ENCODE measurements at regions not wholly inside any gene's neighbourhood (a gene's known extent, or its start where the extent isn't known, plus 50 kb on each side); places are given as distances from the start of the nearest gene placed in this dataset.
A peak's percentile ranks its signal among the peaks of the same experiment; 100 is the strongest.

GRCh38 chr17:70011750-70012149, 63.3 kb upstream of the KCNJ16 start:
- no peak for DNase-seq

- DNase-seq, result no peak
These were observed 61.1 kb upstream of the KCNJ16 start for GRCh38 chr17:70013911-70014310.

DNA sequence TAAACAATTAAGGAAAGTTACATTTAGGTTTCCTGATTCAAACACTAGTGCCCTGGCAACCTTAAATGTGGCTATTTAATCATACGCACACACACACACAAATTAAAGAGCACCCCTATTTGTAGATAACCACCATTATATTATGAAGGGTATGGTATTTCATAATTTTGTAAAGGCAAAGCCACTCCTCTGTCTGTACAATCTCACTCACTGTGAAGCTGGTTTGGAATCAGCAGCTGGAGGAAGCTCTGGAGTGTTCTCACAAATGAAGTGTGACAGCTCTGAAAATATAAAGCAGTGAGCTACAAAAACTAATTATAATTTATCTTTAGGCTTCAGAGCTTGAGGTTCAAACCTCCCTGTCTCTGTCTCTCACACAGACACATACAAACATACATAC, 57.9 kb upstream of the KCNJ16 start:
- no peak for DNase-seq

- no peak for DNase-seq
These were observed 57.1 kb upstream of the KCNJ16 start for GRCh38 chr17:70017941-70018340.

DNA sequence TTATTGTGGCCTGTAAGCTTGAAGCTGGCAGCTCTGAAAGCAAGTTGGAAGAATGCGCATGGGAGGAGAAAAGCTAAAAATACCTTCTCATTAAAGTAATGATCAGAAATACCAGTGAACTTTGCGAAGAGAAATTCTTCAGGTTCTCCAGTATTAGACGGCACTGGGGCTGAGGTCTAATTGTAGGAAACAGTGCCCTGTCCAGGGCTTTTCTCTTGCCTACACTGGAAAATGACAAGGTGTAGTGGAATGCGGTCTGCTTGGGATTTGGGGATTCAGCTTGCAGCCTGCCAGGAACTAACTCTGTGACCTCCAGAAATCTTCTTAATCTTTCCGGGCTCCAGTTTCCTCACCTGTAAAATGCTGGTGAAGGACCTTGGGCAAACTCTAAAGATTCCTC, 53.3 kb upstream of the KCNJ16 start:
- peak in 1 of 58 donors; percentile 2 for DNase-seq

DNA sequence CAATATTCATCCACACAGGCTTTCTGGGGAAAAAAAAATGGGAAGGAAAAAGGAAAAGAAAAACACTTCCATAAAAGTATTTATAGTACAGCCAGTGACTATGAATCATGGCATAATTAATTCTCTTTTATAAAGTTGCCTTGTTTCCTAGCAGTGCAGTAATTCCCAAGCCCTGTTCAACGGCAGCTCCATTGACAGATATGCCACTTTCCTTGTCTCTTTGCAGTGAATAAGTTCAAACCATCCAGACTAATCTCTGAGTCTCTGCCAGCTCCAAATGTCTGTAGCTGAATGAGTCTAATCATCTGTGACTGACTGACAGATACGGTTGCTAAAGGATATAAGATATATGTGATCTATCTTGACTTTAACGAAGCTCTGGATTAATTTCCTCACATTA, 52.9 kb upstream of the KCNJ16 start:
- no peak for DNase-seq

- DNase-seq, result no peak
These were observed 50.8 kb upstream of the KCNJ16 start for GRCh38 chr17:70024253-70024652.

All from anterior cingulate cortex (tissue), 58 donors.